GM23248 (cell line): ENCODE measurements at regions not wholly inside any gene's neighbourhood (a gene's known extent, or its start where the extent isn't known, plus 50 kb on each side); places are given as distances from the start of the nearest gene placed in this dataset.

Source experiments
- DNase-seq: peaks from one replicate; pipeline ENCODE4 v3.0.0-alpha.2; 2015
- H2AFZ ChIP-seq: fragments of 200-600 bp; sonication (generic); 2 replicates; pipeline ENCODE4 v1.6.1; 2016; ENCODE audit warnings: antibody characterized with exemption
- H3F3A ChIP-seq: fragments of 200-600 bp; sonication (generic); 2 replicates; pipeline ENCODE4 v1.6.1; 2016; ENCODE audit warnings: mild to moderate bottlenecking, antibody characterized with exemption, mixed run types; ENCODE audit not compliant: insufficient read depth
- H3K27ac ChIP-seq: fragments of 200-600 bp; sonication (generic); 2 replicates; pipeline ENCODE4 v1.5.1; 2016; ENCODE audit warnings: mild to moderate bottlenecking
- H3K27me3 ChIP-seq: fragments of 200-600 bp; sonication (generic); replicated peaks from 2 replicates; pipeline ENCODE4 v1.6.1; 2016; ENCODE audit warnings: mild to moderate bottlenecking; ENCODE audit not compliant: insufficient read depth
- H3K36me3 ChIP-seq: fragments of 200-600 bp; sonication (generic); 2 replicates; pipeline ENCODE4 v1.6.1; 2016; ENCODE audit warnings: low read depth, mild to moderate bottlenecking
- H3K4me1 ChIP-seq: fragments of 200-600 bp; sonication (generic); 2 replicates; pipeline ENCODE4 v1.6.1; 2016; ENCODE audit warnings: mild to moderate bottlenecking; ENCODE audit not compliant: insufficient read depth
- H3K4me2 ChIP-seq: fragments of 200-600 bp; sonication (generic); one replicate; pipeline ENCODE4 v1.6.1; 2016; ENCODE audit warnings: mild to moderate bottlenecking; ENCODE audit not compliant: unreplicated experiment
- H3K4me3 ChIP-seq: fragments of 200-600 bp; sonication (generic); 2 replicates; pipeline ENCODE4 v1.5.1; 2016; ENCODE audit warnings: mild to moderate bottlenecking
- H3K79me2 ChIP-seq: fragments of 200-600 bp; sonication (generic); 2 replicates; pipeline ENCODE4 v1.6.1; 2016; ENCODE audit warnings: mild to moderate bottlenecking; ENCODE audit not compliant: insufficient read depth
- H3K9ac ChIP-seq: fragments of 200-600 bp; sonication (generic); 2 replicates; pipeline ENCODE4 v1.6.1; 2016; ENCODE audit warnings: mild to moderate bottlenecking
- H3K9me2 ChIP-seq: fragments of 200-600 bp; sonication (generic); 2 replicates; pipeline ENCODE4 v1.6.1; 2016; ENCODE audit warnings: mixed run types, mild to moderate bottlenecking, moderate library complexity; ENCODE audit not compliant: insufficient read depth
- H3K9me3 ChIP-seq: fragments of 200-600 bp; sonication (generic); one replicate; pipeline ENCODE4 v1.6.1; 2017; ENCODE audit warnings: low read depth
- H4K20me1 ChIP-seq: fragments of 200-600 bp; sonication (generic); 2 replicates; pipeline ENCODE4 v1.6.0; 2016; ENCODE audit not compliant: insufficient read depth
- EZH2 ChIP-seq: fragments of 200-600 bp; sonication (generic); IDR thresholded peaks from 2 replicates; pipeline ENCODE4 v1.6.1; 2018; ENCODE audit warnings: antibody characterized with exemption, mild to moderate bottlenecking; ENCODE audit not compliant: insufficient read depth, poor library complexity, severe bottlenecking
- EZH2phosphoT487 ChIP-seq: fragments of 200-600 bp; sonication (generic); IDR thresholded peaks from 2 replicates; pipeline ENCODE4 v1.6.1; 2018; ENCODE audit warnings: antibody characterized with exemption, moderate library complexity, mild to moderate bottlenecking, low read depth; ENCODE audit not compliant: insufficient read depth
- WGBS, 2 experiments: methylation state at CpG; one replicate each; pipeline ENCODE4 v1.1.6; 2015 to 2017; ENCODE audit warnings: low lambda C conversion rate in 2 of 2, low coverage in 1 of 2; ENCODE audit errors: missing lambda C conversion rate in 2 of 2; 5-methylcytosine and 5-hydroxymethylcytosine counted together
- in situ Hi-C: fragments of 300-500 bp; cut with MboI; formaldehyde crosslinking; loops from 2 replicates; pipeline ENCODE4 v1.15.0; 2020

- H4K20me1 ChIP-seq = no peaks in the 10 kb centered on the region
- H3K27ac ChIP-seq = no peak overlapping the region
- H2AFZ ChIP-seq = no peak overlapping the region
- no peak overlapping the region for H3K4me2 ChIP-seq
- H3K4me1 ChIP-seq = no peaks in the 10 kb centered on the region
- H3K9me3 ChIP-seq = no peaks in the 10 kb centered on the region
- no peaks in the 10 kb centered on the region for H3F3A ChIP-seq
- H3K9ac ChIP-seq = no peak overlapping the region
- TF ChIP-seq EZH2phosphoT487 (no peak), EZH2 (no peak)
- in situ Hi-C loops = no loop called here
- H3K4me3 ChIP-seq = no peak overlapping the region
- H3K27me3 ChIP-seq = no peaks in the 10 kb centered on the region
- no peaks in the 10 kb centered on the region for H3K36me3 ChIP-seq
- no peaks in the 10 kb centered on the region for H3K9me2 ChIP-seq
- WGBS, 2 experiments = 52 to 63% methylated on average over 4 of the region's 4 CpGs
- no peaks in the 10 kb centered on the region for H3K79me2 ChIP-seq
- no peak for DNase-seq
Observed at GRCh38 chr5:91910655-91911054, 527.5 kb upstream of the ARRDC3 start.

DNA sequence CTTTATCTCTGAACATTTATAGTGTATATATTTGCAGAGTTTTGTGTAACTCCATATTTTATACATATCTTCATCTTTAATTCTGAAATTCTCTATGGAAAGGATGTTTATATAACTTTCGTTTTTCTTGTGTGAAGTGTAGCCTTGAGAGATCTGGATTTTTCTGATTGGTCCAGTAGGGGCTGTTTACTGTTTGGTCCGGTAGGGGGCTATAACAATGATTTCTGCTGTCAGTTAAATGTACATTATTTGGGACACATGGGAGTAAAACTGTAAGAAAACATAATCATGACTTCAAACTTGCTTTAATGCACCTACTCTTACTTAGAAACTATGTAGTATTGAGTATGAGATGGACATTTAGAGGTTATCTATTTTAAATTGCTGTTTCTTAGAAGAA is 527.1 kb upstream of the ARRDC3 start:
- H3K27ac ChIP-seq = no peak overlapping the region
- no peaks in the 10 kb centered on the region for H3K27me3 ChIP-seq
- H3K79me2 ChIP-seq = no peaks in the 10 kb centered on the region
- no peak for DNase-seq
- no peaks in the 10 kb centered on the region for H3F3A ChIP-seq
- no peaks in the 10 kb centered on the region for H3K9me3 ChIP-seq
- in situ Hi-C loops = no loop called here
- no peaks in the 10 kb centered on the region for H4K20me1 ChIP-seq
- no peaks in the 10 kb centered on the region for H3K9me2 ChIP-seq
- TF ChIP-seq EZH2phosphoT487 (no peak), EZH2 (no peak)
- H3K4me3 ChIP-seq = no peak overlapping the region
- H3K36me3 ChIP-seq = no peaks in the 10 kb centered on the region
- H3K4me2 ChIP-seq = no peak overlapping the region
- no peak overlapping the region for H2AFZ ChIP-seq
- no peak overlapping the region for H3K9ac ChIP-seq
- no peaks in the 10 kb centered on the region for H3K4me1 ChIP-seq
- 56 to 60% methylated on average over 2 of the region's 2 CpGs for WGBS, 2 experiments

DNA sequence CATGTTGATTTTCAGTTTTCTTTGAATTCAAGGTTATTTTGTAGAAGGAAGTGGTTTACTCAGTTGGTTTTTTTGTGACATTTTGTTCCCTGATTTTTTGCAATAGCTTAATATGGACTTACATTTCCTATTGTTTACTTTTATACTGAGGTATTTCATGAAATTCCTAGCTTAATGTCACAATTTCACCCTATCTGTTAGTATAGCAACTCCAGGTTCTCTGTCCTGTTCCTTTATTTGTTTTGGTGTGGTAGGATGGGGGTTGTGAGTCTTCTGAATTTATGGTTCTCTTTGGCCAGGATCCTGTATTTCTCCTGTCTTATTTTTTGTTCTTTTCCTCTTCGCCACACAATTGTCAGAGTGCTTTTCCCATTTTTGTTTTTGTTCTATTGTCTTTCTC is 523.4 kb upstream of the ARRDC3 start:
- no peak overlapping the region for H2AFZ ChIP-seq

GRCh38 chr5:91906027-91906426 is 522.9 kb upstream of the ARRDC3 start:
- no peak overlapping the region for H3K27ac ChIP-seq
- TF ChIP-seq EZH2phosphoT487 (no peak), EZH2 (no peak)
- H3K4me3 ChIP-seq = no peak overlapping the region
- no peaks in the 10 kb centered on the region for H3K4me1 ChIP-seq
- no peak for DNase-seq
- no peaks in the 10 kb centered on the region for H3K27me3 ChIP-seq
- H3K9me3 ChIP-seq = no peaks in the 10 kb centered on the region
- no peaks in the 10 kb centered on the region for H3K9me2 ChIP-seq
- no peak overlapping the region for H3K9ac ChIP-seq
- in situ Hi-C loops = no loop called here
- no peaks in the 10 kb centered on the region for H4K20me1 ChIP-seq
- H2AFZ ChIP-seq = no peak overlapping the region
- no peaks in the 10 kb centered on the region for H3K36me3 ChIP-seq
- no peak overlapping the region for H3K4me2 ChIP-seq
- H3K79me2 ChIP-seq = no peaks in the 10 kb centered on the region
- no peaks in the 10 kb centered on the region for H3F3A ChIP-seq

More for the DNA sequence above, 523.4 kb upstream of the ARRDC3 start:
- no peaks in the 10 kb centered on the region for H3K27me3 ChIP-seq
- no peak overlapping the region for H3K9ac ChIP-seq
- no peak overlapping the region for H3K27ac ChIP-seq
- no peak overlapping the region for H3K4me3 ChIP-seq
- no peak overlapping the region for H3K4me2 ChIP-seq
- H4K20me1 ChIP-seq = no peaks in the 10 kb centered on the region
- no peak for DNase-seq
- in situ Hi-C loops = no loop called here
- H3K9me2 ChIP-seq = no peaks in the 10 kb centered on the region
- H3K9me3 ChIP-seq = no peaks in the 10 kb centered on the region
- TF ChIP-seq EZH2 (no peak), EZH2phosphoT487 (no peak)
- H3K79me2 ChIP-seq = no peaks in the 10 kb centered on the region
- H3K36me3 ChIP-seq = no peaks in the 10 kb centered on the region
- H3K4me1 ChIP-seq = no peaks in the 10 kb centered on the region
- H3F3A ChIP-seq = no peaks in the 10 kb centered on the region
- 26 to 68% methylated on average over 1 of the region's 1 CpG for WGBS, 2 experiments

DNA sequence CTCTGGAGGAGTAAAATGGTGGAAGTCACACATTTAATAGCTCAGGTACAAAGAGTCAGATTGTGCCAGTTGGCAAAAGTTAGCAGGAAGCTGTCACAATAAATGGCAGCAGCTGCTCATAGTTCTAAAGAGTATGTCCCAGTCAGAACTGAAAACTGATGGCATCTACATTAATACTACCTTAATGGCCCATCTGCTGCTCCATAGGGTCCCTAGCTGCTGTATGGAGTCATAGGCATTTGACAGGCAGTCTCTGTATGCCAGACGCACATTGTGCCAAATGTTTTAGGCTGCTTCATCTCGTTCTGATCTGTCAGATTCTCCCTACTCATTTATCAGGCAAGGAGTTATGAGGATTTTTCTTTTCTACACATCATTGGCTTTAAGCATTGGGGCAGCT is 515.8 kb upstream of the ARRDC3 start:
- Histone ChIP-seq H3K36me3 (no peaks in the 10 kb centered on the region), H3F3A (no peaks in the 10 kb centered on the region), H3K27me3 (0 out of 2 replicates have a peak, but pooled peaks cover 7% of the 10 kb centered on the region), H3K27ac (no peak overlapping the region), H3K9ac (no peak overlapping the region), H3K4me3 (no peak overlapping the region), H3K79me2 (no peaks in the 10 kb centered on the region), H3K9me2 (no peaks in the 10 kb centered on the region), H3K4me1 (no peaks in the 10 kb centered on the region), H3K9me3 (no peaks in the 10 kb centered on the region), H3K4me2 (no peak overlapping the region), H2AFZ (no peak overlapping the region), H4K20me1 (no peaks in the 10 kb centered on the region)
- no peak for DNase-seq
- WGBS, 2 experiments = 18 to 30% methylated on average over 2 of the region's 2 CpGs
- TF ChIP-seq EZH2 (no peak), EZH2phosphoT487 (no peak)
- in situ Hi-C loops = no loop called here
